LHCN-M2 (cell line): ENCODE measurements at regions not wholly inside any gene's neighbourhood (a gene's known extent, or its start where the extent isn't known, plus 50 kb on each side); places are given as distances from the start of the nearest gene placed in this dataset.

ENCODE experiments used
- DNase-seq: peaks from one replicate; pipeline ENCODE4 v3.0.0-alpha.2; 2012; ENCODE audit warnings: low read depth

- no peak for DNase-seq
Observed at GRCh38 chr15:81530271-81530691, 156.3 kb upstream of the TMC3 start.

GRCh38 chr15:81529481-81529880, 155.5 kb upstream of the TMC3 start:
- no peak for DNase-seq

- DNase-seq: no peak
Observed at GRCh38 chr15:81526029-81526428, 152.0 kb upstream of the TMC3 start.

- no peak for DNase-seq
Observed at GRCh38 chr15:81524496-81524895, 150.5 kb upstream of the TMC3 start.

GRCh38 chr15:81523867-81524266, 149.9 kb upstream of the TMC3 start:
- DNase-seq: no peak

- no peak for DNase-seq
Observed at GRCh38 chr15:81520480-81520879, 146.5 kb upstream of the TMC3 start.

GRCh38 chr15:81516461-81516860, 142.4 kb upstream of the TMC3 start:
- DNase-seq: peak; percentile 48

GRCh38 chr15:81516012-81516411, 142.0 kb upstream of the TMC3 start:
- peak; percentile 12 for DNase-seq

- no peak for DNase-seq
Observed at GRCh38 chr15:81514725-81515124, 140.7 kb upstream of the TMC3 start.

- no peak for DNase-seq
Observed at GRCh38 chr15:81511138-81511537, 137.1 kb upstream of the TMC3 start.

- no peak for DNase-seq
Observed at GRCh38 chr15:81507831-81508230, 133.8 kb upstream of the TMC3 start.

- DNase-seq: no peak
Observed at GRCh38 chr15:81506936-81507335, 132.9 kb upstream of the TMC3 start.

GRCh38 chr15:81506071-81506470, 132.1 kb upstream of the TMC3 start:
- DNase-seq: no peak

GRCh38 chr15:81504170-81504905, 130.3 kb upstream of the TMC3 start:
- no peak for DNase-seq

- DNase-seq: no peak
Observed at GRCh38 chr15:81502439-81502838, 128.4 kb upstream of the TMC3 start.

- DNase-seq: no peak
Observed at GRCh38 chr15:81500081-81500480, 126.1 kb upstream of the TMC3 start.

GRCh38 chr15:81498294-81498693, 124.3 kb upstream of the TMC3 start:
- no peak for DNase-seq

GRCh38 chr15:81497238-81497637, 123.2 kb upstream of the TMC3 start:
- DNase-seq: no peak

GRCh38 chr15:81495780-81496467, 121.9 kb upstream of the TMC3 start:
- no peak for DNase-seq

GRCh38 chr15:81492969-81493645, 119.1 kb upstream of the TMC3 start:
- no peak for DNase-seq

GRCh38 chr15:81492331-81492968, 118.4 kb upstream of the TMC3 start:
- no peak for DNase-seq

GRCh38 chr15:81491414-81492096, 117.5 kb upstream of the TMC3 start:
- no peak for DNase-seq
